CD14-positive monocyte (primary cell): ENCODE measurements at regions not wholly inside any gene's neighbourhood (a gene's known extent, or its start where the extent isn't known, plus 50 kb on each side); places are given as distances from the start of the nearest gene placed in this dataset.

ENCODE experiments used
- DNase-seq, 3 donors: peaks; one replicate each; pipeline ENCODE4 v3.0.0-alpha.2; 2011 to 2022
- H2AFZ ChIP-seq: 2 replicates; pipeline ENCODE4 v1.6.0; 2012; ENCODE audit warnings: mild to moderate bottlenecking, low read depth, low read length, inconsistent platforms; ENCODE audit not compliant: insufficient read depth, poor library complexity, severe bottlenecking
- H3K27ac ChIP-seq, 2 donors: 1 replicate in 1 of 2; 2 replicates in 1 of 2; pipeline ENCODE4 v1.5.1; 2012 to 2013; ENCODE audit warnings: low read length in 2 of 2, control low read depth in 1 of 2, inconsistent platforms in 1 of 2, low read depth in 1 of 2, mild to moderate bottlenecking in 1 of 2
- H3K27me3 ChIP-seq, 2 donors: one replicate each; pipeline versions ENCODE4 v1.6.0 to v1.6.1; 2011 to 2013; ENCODE audit warnings: low read length in 2 of 2; ENCODE audit not compliant: control insufficient read depth in 2 of 2, insufficient read depth in 2 of 2
- H3K36me3 ChIP-seq, 2 donors: replicated peaks in 1 of 2; 1 replicate in 1 of 2; 2 replicates in 1 of 2; pipeline versions ENCODE4 v1.5.1 to v1.6.1; 2012 to 2013; ENCODE audit warnings: low read length in 2 of 2, control low read depth in 1 of 2, inconsistent platforms in 1 of 2, mild to moderate bottlenecking in 1 of 2; ENCODE audit not compliant: insufficient read depth in 2 of 2, control insufficient read depth in 1 of 2
- H3K4me1 ChIP-seq, 2 donors: 1 replicate in 1 of 2; 2 replicates in 1 of 2; pipeline versions ENCODE4 v1.5.1 to v1.6.1; 2012 to 2013; ENCODE audit warnings: low read length in 2 of 2, control low read depth in 1 of 2, inconsistent platforms in 1 of 2, mild to moderate bottlenecking in 1 of 2, moderate library complexity in 1 of 2; ENCODE audit not compliant: insufficient read depth in 2 of 2, control insufficient read depth in 1 of 2
- H3K4me2 ChIP-seq: replicated peaks from 2 replicates; pipeline ENCODE3; 2012; ENCODE audit warnings: low read length, moderate library complexity, mild to moderate bottlenecking; ENCODE audit not compliant: poor library complexity, severe bottlenecking; ENCODE audit errors: extremely low read depth
- H3K4me3 ChIP-seq, 3 experiments: fragments of 200-600 bp in 1 of 3; sonication (generic) in 1 of 3; replicated peaks in 1 of 3; 1 replicate in 2 of 3; 2 replicates in 1 of 3; pipeline ENCODE4 v1.5.1; 2011 to 2013; ENCODE audit warnings: low read length in 3 of 3, mild to moderate bottlenecking in 3 of 3, control low read depth in 2 of 3, low read depth in 2 of 3, inconsistent platforms in 1 of 3, moderate library complexity in 1 of 3
- H3K79me2 ChIP-seq: 2 replicates; pipeline ENCODE4 v1.6.0; 2012; ENCODE audit warnings: mild to moderate bottlenecking, control low read depth, inconsistent platforms, low read length, moderate library complexity; ENCODE audit not compliant: insufficient read depth
- H3K9ac ChIP-seq: 2 replicates; pipeline ENCODE4 v1.6.0; 2017; ENCODE audit warnings: low read length, mild to moderate bottlenecking; ENCODE audit not compliant: insufficient read depth, poor library complexity, severe bottlenecking
- H3K9me3 ChIP-seq, 2 donors: replicated peaks in 1 of 2; 1 replicate in 1 of 2; 2 replicates in 1 of 2; pipeline versions ENCODE4 v1.5.1 to v1.6.1; 2012 to 2013; ENCODE audit warnings: low read length in 2 of 2, control low read depth in 1 of 2; ENCODE audit not compliant: control insufficient read depth in 1 of 2, insufficient read depth in 1 of 2
- H4K20me1 ChIP-seq: 2 replicates; pipeline ENCODE4 v1.6.0; 2012; ENCODE audit warnings: mild to moderate bottlenecking, low read length, control low read depth, moderate library complexity; ENCODE audit not compliant: insufficient read depth
- H3K27ac Mint-ChIP-seq, 7 donors: one replicate each; pipeline ENCODE4 v1.8.0; 2020; ENCODE audit warnings: mild to moderate bottlenecking in 7 of 7, mixed read lengths in 7 of 7, moderate library complexity in 6 of 7, inconsistent platforms in 2 of 7
- H3K27me3 Mint-ChIP-seq, 3 donors: one replicate each; pipeline ENCODE4 v1.8.0; 2021 to 2022; ENCODE audit warnings: low read depth in 3 of 3, mild to moderate bottlenecking in 3 of 3, mixed read lengths in 3 of 3, moderate library complexity in 3 of 3, inconsistent platforms in 1 of 3
- H3K36me3 Mint-ChIP-seq, 2 donors: one replicate each; pipeline ENCODE4 v1.8.0; 2020; ENCODE audit warnings: mixed read lengths in 2 of 2, inconsistent platforms in 1 of 2, mild to moderate bottlenecking in 1 of 2
- H3K4me1 Mint-ChIP-seq: one replicate; pipeline ENCODE4 v1.8.0; 2020; ENCODE audit warnings: mild to moderate bottlenecking, mixed read lengths
- H3K4me3 Mint-ChIP-seq, 2 donors: one replicate each; pipeline ENCODE4 v1.8.0; 2020; ENCODE audit warnings: mild to moderate bottlenecking in 2 of 2, mixed read lengths in 2 of 2, moderate library complexity in 1 of 2
- H3K9me3 Mint-ChIP-seq, 7 donors: one replicate each; pipeline ENCODE4 v1.8.0; 2020 to 2022; ENCODE audit warnings: mixed read lengths in 7 of 7, mild to moderate bottlenecking in 6 of 7, moderate library complexity in 6 of 7, inconsistent platforms in 2 of 7
- CTCF ChIP-seq: fragments of 200-600 bp; IDR thresholded peaks from one replicate; pipeline ENCODE4 v1.8.0; 2022; ENCODE audit warnings: antibody characterized with exemption, mild to moderate bottlenecking
- WGBS: methylation state at CpG from one replicate; pipeline ENCODE4 v1.1.5; 2013; ENCODE audit warnings: missing lambda C conversion rate; ENCODE audit not compliant: insufficient coverage; 5-methylcytosine and 5-hydroxymethylcytosine counted together
- intact Hi-C, 2 donors: fragments of 100-400 bp; cut with micrococcal nuclease; formaldehyde crosslinking; loops; one replicate each; pipeline versions ENCODE4 v1.15.0 to v1.15.1; 2023

- no peak overlapping the region for H2AFZ ChIP-seq
- no peak for TF ChIP-seq CTCF
- no peak overlapping the region for H3K4me2 ChIP-seq
- H3K79me2 ChIP-seq = no peaks in the 10 kb centered on the region
- H3K9ac ChIP-seq = no peak overlapping the region
- Mint-ChIP-seq H3K27me3 (peaks cover 0 to 3% (median 3%) of the 10 kb centered on the region in 3 donors), H3K27ac (no peak overlapping the region), H3K4me3 (no peak overlapping the region), H3K9me3 (peaks cover 0 to 2% (median 0%) of the 10 kb centered on the region in 7 donors), H3K36me3 (no peaks in the 10 kb centered on the region), H3K4me1 (no peaks in the 10 kb centered on the region)
- 83% methylated on average over 2 of the region's 5 CpGs for WGBS
- H3K9me3 ChIP-seq = no peaks in the 10 kb centered on the region
- no peaks in the 10 kb centered on the region for H4K20me1 ChIP-seq
- H3K27ac ChIP-seq = no peak overlapping the region
- no peak for DNase-seq
- H3K4me3 ChIP-seq = no peak overlapping the region
- H3K27me3 ChIP-seq = no peaks in the 10 kb centered on the region
- no peaks in the 10 kb centered on the region for H3K4me1 ChIP-seq
- H3K36me3 ChIP-seq = no peaks in the 10 kb centered on the region
- intact Hi-C loops = no loop called here
Measured at GRCh38 chr2:18161681-18162080, 283.2 kb downstream of the KCNS3 start.

- Mint-ChIP-seq H3K27ac (no peak overlapping the region), H3K9me3 (peaks cover 0 to 2% (median 0%) of the 10 kb centered on the region in 7 donors), H3K27me3 (peaks cover 0 to 3% (median 2%) of the 10 kb centered on the region in 3 donors), H3K36me3 (no peaks in the 10 kb centered on the region), H3K4me1 (no peaks in the 10 kb centered on the region), H3K4me3 (no peak overlapping the region)
- no peaks in the 10 kb centered on the region for H3K4me1 ChIP-seq
- no peaks in the 10 kb centered on the region for H3K27me3 ChIP-seq
- H3K9me3 ChIP-seq = no peaks in the 10 kb centered on the region
- H4K20me1 ChIP-seq = no peaks in the 10 kb centered on the region
- intact Hi-C loops = no loop called here
- no peak for TF ChIP-seq CTCF
- H3K4me3 ChIP-seq = no peak overlapping the region
- no peak overlapping the region for H3K4me2 ChIP-seq
- H3K9ac ChIP-seq = no peak overlapping the region
- WGBS = 90% methylated on average over 2 of the region's 5 CpGs
- H3K27ac ChIP-seq = no peak overlapping the region
- no peaks in the 10 kb centered on the region for H3K36me3 ChIP-seq
- DNase-seq = no peak
- H2AFZ ChIP-seq = no peak overlapping the region
- H3K79me2 ChIP-seq = no peaks in the 10 kb centered on the region
Measured at GRCh38 chr2:18159896-18160295, 281.4 kb downstream of the KCNS3 start.
